ENCODE measurements at regions not wholly inside any gene's neighbourhood (a gene's known extent, or its start where the extent isn't known, plus 50 kb on each side); places are given as distances from the start of the nearest gene placed in this dataset.
A peak's percentile ranks its signal among the peaks of the same experiment; 100 is the strongest.

- no peak overlapping the region for H2AFZ ChIP-seq
- H3K9me2 ChIP-seq (ENCODE audit: insufficient read depth) = no peaks in the 10 kb centered on the region
- 0 to 5% methylated on average over 1 of the region's 1 CpG for WGBS, 2 experiments (ENCODE audit: low coverage in 1 of 2, low lambda C conversion rate in 2 of 2, missing lambda C conversion rate in 2 of 2)
- in situ Hi-C loops (cut with MboI) = loop anchor here (25.0 kb wide), 1 partner anchor 100 kb away; no protein-coding TSS in a partner anchor
- TF ChIP-seq EZH2 (IDR thresholded peaks at IDR 0.05; ENCODE audit: insufficient read depth, poor library complexity, severe bottlenecking) = no peak
- TF ChIP-seq EZH2phosphoT487 (IDR thresholded peaks at IDR 0.05; ENCODE audit: insufficient read depth, low read depth) = no peak
- no peaks in the 10 kb centered on the region for H3K9me3 ChIP-seq (ENCODE audit: low read depth)
- H3K4me1 ChIP-seq (ENCODE audit: insufficient read depth) = no peaks in the 10 kb centered on the region
- no peaks in the 10 kb centered on the region for H3K36me3 ChIP-seq (ENCODE audit: low read depth)
- H3K27ac ChIP-seq = no peak overlapping the region
- H3F3A ChIP-seq (ENCODE audit: insufficient read depth) = no peaks in the 10 kb centered on the region
- H3K9ac ChIP-seq = no peak overlapping the region
- H3K4me2 ChIP-seq (ENCODE audit: unreplicated experiment) = no peak overlapping the region
- DNase-seq = no peak
- no peak overlapping the region for H3K4me3 ChIP-seq
- H3K79me2 ChIP-seq (ENCODE audit: insufficient read depth) = no peaks in the 10 kb centered on the region
- no peaks in the 10 kb centered on the region for H4K20me1 ChIP-seq (ENCODE audit: insufficient read depth)
- no peaks in the 10 kb centered on the region for H3K27me3 ChIP-seq (replicated peaks; ENCODE audit: insufficient read depth)
Measured at GRCh38 chr4:116386856-116387255, 698.5 kb downstream of the TRAM1L1 start.

GRCh38 chr4:116385583-116385982 lies 699.8 kb downstream of the TRAM1L1 start:
- H3K9me2 ChIP-seq (ENCODE audit: insufficient read depth) = no peaks in the 10 kb centered on the region

DNA sequence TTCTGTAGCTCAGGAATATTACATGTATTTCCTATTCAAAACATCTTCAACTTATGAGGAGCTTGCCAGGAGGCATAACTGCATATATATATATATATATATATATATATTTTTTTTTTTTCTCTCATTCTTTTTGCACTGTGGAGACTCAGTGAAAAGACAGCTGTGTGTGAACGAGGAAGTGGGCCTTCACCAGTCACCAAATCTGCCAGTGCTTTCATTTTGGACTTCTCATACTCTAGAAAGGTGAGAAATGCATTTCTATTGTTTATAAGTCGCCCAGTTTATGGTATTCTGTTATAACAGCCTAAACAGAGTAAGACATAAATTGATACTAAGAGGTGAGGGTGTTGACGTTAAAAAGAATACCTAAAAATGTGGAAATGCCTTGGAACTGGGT lies 710.6 kb downstream of the TRAM1L1 start:
- H3K4me2 ChIP-seq (ENCODE audit: unreplicated experiment) = no peak overlapping the region
- H3K4me3 ChIP-seq = no peak overlapping the region
- no peaks in the 10 kb centered on the region for H3F3A ChIP-seq (ENCODE audit: insufficient read depth)
- H3K9ac ChIP-seq = no peak overlapping the region
- no peak overlapping the region for H2AFZ ChIP-seq
- no peak overlapping the region for H3K27ac ChIP-seq
- H3K36me3 ChIP-seq (ENCODE audit: low read depth) = no peaks in the 10 kb centered on the region
- H3K9me3 ChIP-seq (ENCODE audit: low read depth) = no peaks in the 10 kb centered on the region
- no peak for DNase-seq
- H4K20me1 ChIP-seq (ENCODE audit: insufficient read depth) = no peaks in the 10 kb centered on the region
- WGBS, 2 experiments (ENCODE audit: low coverage in 1 of 2, low lambda C conversion rate in 2 of 2, missing lambda C conversion rate in 2 of 2) = 7 to 10% methylated on average over 3 of the region's 3 CpGs
- H3K9me2 ChIP-seq (ENCODE audit: insufficient read depth) = no peaks in the 10 kb centered on the region
- H3K4me1 ChIP-seq (ENCODE audit: insufficient read depth) = no peaks in the 10 kb centered on the region
- no peaks in the 10 kb centered on the region for H3K79me2 ChIP-seq (ENCODE audit: insufficient read depth)
- in situ Hi-C loops (cut with MboI) = loop anchor here (25.0 kb wide), 2 partner anchors 88 to 1887 kb away; no protein-coding TSS in a partner anchor
- TF ChIP-seq EZH2phosphoT487 (IDR thresholded peaks at IDR 0.05; ENCODE audit: insufficient read depth, low read depth) (no peak), EZH2 (IDR thresholded peaks at IDR 0.05; ENCODE audit: insufficient read depth, poor library complexity, severe bottlenecking) (no peak)
- no peaks in the 10 kb centered on the region for H3K27me3 ChIP-seq (replicated peaks; ENCODE audit: insufficient read depth)

More at GRCh38 chr4:116385583-116385982, 699.8 kb downstream of the TRAM1L1 start:
- no peak overlapping the region for H3K27ac ChIP-seq
- H3K36me3 ChIP-seq (ENCODE audit: low read depth) = no peaks in the 10 kb centered on the region
- no peaks in the 10 kb centered on the region for H3K9me3 ChIP-seq (ENCODE audit: low read depth)
- no peaks in the 10 kb centered on the region for H3K4me1 ChIP-seq (ENCODE audit: insufficient read depth)
- TF ChIP-seq EZH2 (IDR thresholded peaks at IDR 0.05; ENCODE audit: insufficient read depth, poor library complexity, severe bottlenecking) = no peak
- no peaks in the 10 kb centered on the region for H3K27me3 ChIP-seq (replicated peaks; ENCODE audit: insufficient read depth)
- no peak overlapping the region for H3K9ac ChIP-seq
- in situ Hi-C loops (cut with MboI) = loop anchor here (25.0 kb wide), 1 partner anchor 98 kb away; no protein-coding TSS in a partner anchor
- no peaks in the 10 kb centered on the region for H3F3A ChIP-seq (ENCODE audit: insufficient read depth)
- H3K4me3 ChIP-seq = no peak overlapping the region
- no peak overlapping the region for H3K4me2 ChIP-seq (ENCODE audit: unreplicated experiment)
- H2AFZ ChIP-seq = no peak overlapping the region
- no peaks in the 10 kb centered on the region for H4K20me1 ChIP-seq (ENCODE audit: insufficient read depth)
- WGBS, 2 experiments (ENCODE audit: low coverage in 1 of 2, low lambda C conversion rate in 2 of 2, missing lambda C conversion rate in 2 of 2) = 54 to 59% methylated on average over 6 of the region's 6 CpGs
- H3K79me2 ChIP-seq (ENCODE audit: insufficient read depth) = no peaks in the 10 kb centered on the region
- DNase-seq = no peak

DNA sequence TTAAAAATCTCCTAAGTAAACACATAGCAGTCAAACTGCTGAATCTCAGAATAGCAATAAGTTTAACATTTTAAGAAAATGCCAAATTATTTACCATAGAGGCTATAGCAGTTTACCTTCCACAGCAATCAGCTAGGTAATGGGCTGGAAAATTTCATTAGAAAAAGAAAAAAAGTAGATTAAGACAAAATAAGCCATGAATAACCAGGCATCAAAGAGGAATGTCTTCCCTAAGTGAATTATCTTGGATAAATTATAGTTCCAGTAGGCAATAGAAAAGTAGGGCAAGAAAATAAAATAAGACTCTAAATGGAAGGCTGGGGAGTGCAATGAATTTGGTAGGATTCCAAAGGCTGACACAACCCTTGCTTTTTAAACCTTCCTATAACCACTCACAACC lies 722.8 kb downstream of the TRAM1L1 start:
- H3K27me3 ChIP-seq (replicated peaks; ENCODE audit: insufficient read depth) = no peaks in the 10 kb centered on the region

DNA sequence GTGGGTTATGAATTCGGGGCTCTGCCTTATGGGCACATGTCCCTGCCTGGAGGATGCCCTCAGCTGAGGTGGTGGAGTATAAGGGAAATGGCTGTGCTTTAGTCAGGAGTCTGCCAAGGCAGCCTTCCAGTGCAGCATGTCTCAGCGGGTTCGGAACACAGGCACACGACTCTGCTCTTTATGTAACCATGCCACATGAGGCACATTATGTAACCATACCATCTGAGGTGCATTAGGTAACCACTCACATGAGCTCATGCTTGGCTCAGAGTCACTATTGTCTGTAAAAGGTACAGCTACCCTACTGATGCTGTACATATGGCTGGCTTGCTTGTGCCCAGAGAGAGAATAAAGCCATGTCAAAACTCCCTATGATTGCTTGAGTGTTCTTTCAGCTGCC lies 723.6 kb downstream of the TRAM1L1 start:
- H2AFZ ChIP-seq = no peak overlapping the region
- no peaks in the 10 kb centered on the region for H3K79me2 ChIP-seq (ENCODE audit: insufficient read depth)
- no peaks in the 10 kb centered on the region for H4K20me1 ChIP-seq (ENCODE audit: insufficient read depth)
- H3K4me2 ChIP-seq (ENCODE audit: unreplicated experiment) = no peak overlapping the region
- no peaks in the 10 kb centered on the region for H3K9me2 ChIP-seq (ENCODE audit: insufficient read depth)
- no peaks in the 10 kb centered on the region for H3K4me1 ChIP-seq (ENCODE audit: insufficient read depth)
- peak; percentile 2 for DNase-seq
- H3K4me3 ChIP-seq = no peak overlapping the region
- WGBS, 2 experiments (ENCODE audit: low coverage in 1 of 2, low lambda C conversion rate in 2 of 2, missing lambda C conversion rate in 2 of 2) = 0 to 4% methylated on average over 4 of the region's 4 CpGs
- H3K9ac ChIP-seq = no peak overlapping the region
- H3K9me3 ChIP-seq (ENCODE audit: low read depth) = no peaks in the 10 kb centered on the region
- TF ChIP-seq EZH2phosphoT487 (IDR thresholded peaks at IDR 0.05; ENCODE audit: insufficient read depth, low read depth) (no peak), EZH2 (IDR thresholded peaks at IDR 0.05; ENCODE audit: insufficient read depth, poor library complexity, severe bottlenecking) (no peak)
- no peaks in the 10 kb centered on the region for H3K27me3 ChIP-seq (replicated peaks; ENCODE audit: insufficient read depth)
- in situ Hi-C loops (cut with MboI) = loop anchor here (25.0 kb wide), 1 partner anchor 1901 kb away; no protein-coding TSS in a partner anchor
- no peak overlapping the region for H3K27ac ChIP-seq
- no peaks in the 10 kb centered on the region for H3F3A ChIP-seq (ENCODE audit: insufficient read depth)
- no peaks in the 10 kb centered on the region for H3K36me3 ChIP-seq (ENCODE audit: low read depth)

More for the DNA sequence above, 722.8 kb downstream of the TRAM1L1 start:
- Histone ChIP-seq H3K27ac (no peak overlapping the region), H3K79me2 (ENCODE audit: insufficient read depth) (no peaks in the 10 kb centered on the region), H3K4me2 (ENCODE audit: unreplicated experiment) (no peak overlapping the region), H3K9me2 (ENCODE audit: insufficient read depth) (no peaks in the 10 kb centered on the region), H4K20me1 (ENCODE audit: insufficient read depth) (no peaks in the 10 kb centered on the region), H3K9me3 (ENCODE audit: low read depth) (no peaks in the 10 kb centered on the region), H3K4me1 (ENCODE audit: insufficient read depth) (no peaks in the 10 kb centered on the region), H3F3A (ENCODE audit: insufficient read depth) (no peaks in the 10 kb centered on the region), H3K36me3 (ENCODE audit: low read depth) (no peaks in the 10 kb centered on the region), H3K9ac (no peak overlapping the region), H3K4me3 (no peak overlapping the region), H2AFZ (no peak overlapping the region)
- no peak for DNase-seq
- no peak for TF ChIP-seq EZH2 (IDR thresholded peaks at IDR 0.05; ENCODE audit: insufficient read depth, poor library complexity, severe bottlenecking)
- TF ChIP-seq EZH2phosphoT487 (IDR thresholded peaks at IDR 0.05; ENCODE audit: insufficient read depth, low read depth) = no peak
- in situ Hi-C loops (cut with MboI) = loop anchor here (25.0 kb wide), 1 partner anchor 1900 kb away; no protein-coding TSS in a partner anchor

All from GM23248 (cell line).